ENCODE measurements at regions not wholly inside any gene's neighbourhood (a gene's known extent, or its start where the extent isn't known, plus 50 kb on each side); places are given as distances from the start of the nearest gene placed in this dataset.

GRCh38 chr1:185498207-185498606 lies 181.2 kb upstream of the IVNS1ABP start:
- Histone ChIP-seq H3K4me2 (ENCODE audit: insufficient read depth, insufficient read length, low read length) (no peak overlapping the region), H3K4me1 (ENCODE audit: insufficient read depth, low read length) (no peaks in the 10 kb centered on the region), H3K18ac (ENCODE audit: insufficient read length, low read depth, low read length) (no peak overlapping the region), H4K5ac (ENCODE audit: insufficient read length, low read depth, low read length) (no peak overlapping the region), H3K23ac (ENCODE audit: insufficient read length, low read depth, low read length) (no peak overlapping the region), H4K20me1 (ENCODE audit: control insufficient read depth, insufficient read depth, insufficient read length) (no peaks in the 10 kb centered on the region), H3K23me2 (ENCODE audit: insufficient read length, low read depth, low read length, poor library complexity, severe bottlenecking) (no peaks in the 10 kb centered on the region), H3K79me1 (ENCODE audit: insufficient read depth, low read depth, low read length, poor library complexity, severe bottlenecking) (no peaks in the 10 kb centered on the region), H3K9ac (ENCODE audit: extremely low read depth, insufficient read length, low read length) (no peak overlapping the region), H3K27ac (ENCODE audit: insufficient read length, low read depth, low read length) (no peak overlapping the region), H2AK5ac (ENCODE audit: insufficient read length, low read length) (no peak overlapping the region), H3K56ac (ENCODE audit: insufficient read length, low read depth, low read length) (no peak overlapping the region), H2AFZ (ENCODE audit: low read length) (no peak overlapping the region), H3K4ac (ENCODE audit: low read depth, low read length) (no peak overlapping the region), H3T11ph (ENCODE audit: low read length) (no peak overlapping the region), H2BK20ac (ENCODE audit: low read depth, low read length, poor library complexity, severe bottlenecking) (no peak overlapping the region), H3K27me3 (ENCODE audit: insufficient read depth, low read length) (no peaks in the 10 kb centered on the region), H2BK12ac (ENCODE audit: insufficient read length, low read depth, low read length) (no peak overlapping the region), H3K79me2 (ENCODE audit: insufficient read depth, low read length) (no peaks in the 10 kb centered on the region), H2BK15ac (ENCODE audit: low read depth, low read length) (no peak overlapping the region), H2BK5ac (ENCODE audit: insufficient read length, low read length) (no peak overlapping the region), H2BK120ac (ENCODE audit: low read depth, low read length, poor library complexity, severe bottlenecking) (no peak overlapping the region), H3K14ac (ENCODE audit: insufficient read depth, low read length) (no peak overlapping the region), H4K8ac (replicated peaks; ENCODE audit: insufficient read length, low read depth, low read length) (no peak overlapping the region), H4K91ac (ENCODE audit: insufficient read length, low read depth, low read length) (no peak overlapping the region), H3K9me3 (ENCODE audit: control insufficient read depth, low read depth, low read length) (no peaks in the 10 kb centered on the region)
- DNase-seq: no peak
- Mint-ChIP-seq H3K4me1 (no peaks in the 10 kb centered on the region), H3K36me3 (ENCODE audit: insufficient read depth in 1 of 3, low read depth in 3 of 3) (no peaks in the 10 kb centered on the region), H3K27ac (no peak overlapping the region), H3K4me3 (no peak overlapping the region), H3K9me3 (no peaks in the 10 kb centered on the region), H3K27me3 (ENCODE audit: low read depth) (no peaks in the 10 kb centered on the region)
- no peak for TF ChIP-seq CTCF (conservative IDR thresholded peaks at IDR 0.05)
- no CpG with 5 or more reads among the region's 2 CpGs for WGBS (ENCODE audit: extremely low coverage, insufficient read length, low lambda C conversion rate)

Data from H9 (cell line).